ENCODE measurements at regions not wholly inside any gene's neighbourhood (a gene's known extent, or its start where the extent isn't known, plus 50 kb on each side); places are given as distances from the start of the nearest gene placed in this dataset.

DNA sequence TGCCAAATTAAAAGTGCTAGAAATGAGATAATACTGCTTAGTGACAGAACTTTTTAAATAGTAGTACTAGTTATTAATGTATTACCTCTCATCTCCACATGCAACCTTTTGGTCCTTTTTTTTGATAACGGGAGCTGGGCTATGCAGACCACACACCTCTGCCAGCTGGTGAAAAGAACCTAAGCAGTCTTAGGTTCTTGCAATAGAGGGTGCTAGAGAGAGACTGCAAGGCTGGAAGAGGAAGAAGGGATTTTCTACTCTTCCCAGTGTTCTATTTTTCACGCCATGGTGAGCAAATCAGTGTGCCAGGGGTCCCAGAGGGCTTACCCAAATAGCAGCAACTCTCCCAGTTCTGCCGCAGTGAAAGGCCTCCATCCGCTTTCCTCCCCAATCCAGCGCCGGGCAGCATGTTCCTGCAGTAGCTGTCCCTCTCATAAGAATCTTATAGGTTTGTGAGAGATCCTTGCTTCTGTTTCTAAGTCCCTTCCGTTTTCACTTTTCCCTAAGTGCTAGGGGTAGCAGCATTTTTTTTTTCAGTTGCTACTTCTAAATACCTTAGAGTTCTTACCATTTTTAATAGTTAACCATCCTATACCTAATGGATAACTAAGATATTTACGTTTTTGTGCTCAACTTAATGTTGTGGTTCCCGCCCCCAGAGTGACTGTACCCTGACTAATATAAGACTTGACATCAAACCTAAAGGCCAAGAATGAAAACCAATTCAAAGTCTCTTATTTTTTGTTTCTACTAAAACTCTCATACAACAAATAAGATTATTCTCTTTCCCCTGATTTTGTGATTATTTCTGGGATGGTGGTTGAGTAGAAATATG lies 69.4 kb upstream of the UBE2E3 start:
- ATAC-seq (no peak), DNase-seq (no peak)
- Histone ChIP-seq H3K9me3 (ENCODE audit: control insufficient read depth, insufficient read depth, low read length) (no peaks in the 10 kb centered on the region), H3K4me1 (ENCODE audit: control insufficient read depth, insufficient read depth, low read length) (no peaks in the 10 kb centered on the region), H3K36me3 (ENCODE audit: control insufficient read depth, insufficient read depth, low read length) (no peaks in the 10 kb centered on the region), H3K27me3 (ENCODE audit: control insufficient read depth, insufficient read depth, low read length) (no peaks in the 10 kb centered on the region), H3K4me3 (ENCODE audit: low read length) (no peak overlapping the region), H3K27ac (ENCODE audit: low read length) (no peak overlapping the region)
- Mint-ChIP-seq H3K4me1 (no peaks in the 10 kb centered on the region), H3K36me3 (no peaks in the 10 kb centered on the region), H3K27ac (no peak overlapping the region), H3K9me3 (no peaks in the 10 kb centered on the region), H3K4me3 (no peak overlapping the region), H3K27me3 (ENCODE audit: low read depth in 2 of 2) (peaks cover 13 to 24% of the 10 kb centered on the region in 2 donors)
- WGBS (ENCODE audit: insufficient coverage): 97% methylated on average over 9 of the region's 9 CpGs
- TF ChIP-seq, protein P1, sequence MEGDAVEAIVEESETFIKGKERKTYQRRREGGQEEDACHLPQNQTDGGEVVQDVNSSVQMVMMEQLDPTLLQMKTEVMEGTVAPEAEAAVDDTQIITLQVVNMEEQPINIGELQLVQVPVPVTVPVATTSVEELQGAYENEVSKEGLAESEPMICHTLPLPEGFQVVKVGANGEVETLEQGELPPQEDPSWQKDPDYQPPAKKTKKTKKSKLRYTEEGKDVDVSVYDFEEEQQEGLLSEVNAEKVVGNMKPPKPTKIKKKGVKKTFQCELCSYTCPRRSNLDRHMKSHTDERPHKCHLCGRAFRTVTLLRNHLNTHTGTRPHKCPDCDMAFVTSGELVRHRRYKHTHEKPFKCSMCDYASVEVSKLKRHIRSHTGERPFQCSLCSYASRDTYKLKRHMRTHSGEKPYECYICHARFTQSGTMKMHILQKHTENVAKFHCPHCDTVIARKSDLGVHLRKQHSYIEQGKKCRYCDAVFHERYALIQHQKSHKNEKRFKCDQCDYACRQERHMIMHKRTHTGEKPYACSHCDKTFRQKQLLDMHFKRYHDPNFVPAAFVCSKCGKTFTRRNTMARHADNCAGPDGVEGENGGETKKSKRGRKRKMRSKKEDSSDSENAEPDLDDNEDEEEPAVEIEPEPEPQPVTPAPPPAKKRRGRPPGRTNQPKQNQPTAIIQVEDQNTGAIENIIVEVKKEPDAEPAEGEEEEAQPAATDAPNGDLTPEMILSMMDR (IDR thresholded peaks at IDR 0.05): no peak
- intact Hi-C loops (cut with micrococcal nuclease): no loop called here

DNA sequence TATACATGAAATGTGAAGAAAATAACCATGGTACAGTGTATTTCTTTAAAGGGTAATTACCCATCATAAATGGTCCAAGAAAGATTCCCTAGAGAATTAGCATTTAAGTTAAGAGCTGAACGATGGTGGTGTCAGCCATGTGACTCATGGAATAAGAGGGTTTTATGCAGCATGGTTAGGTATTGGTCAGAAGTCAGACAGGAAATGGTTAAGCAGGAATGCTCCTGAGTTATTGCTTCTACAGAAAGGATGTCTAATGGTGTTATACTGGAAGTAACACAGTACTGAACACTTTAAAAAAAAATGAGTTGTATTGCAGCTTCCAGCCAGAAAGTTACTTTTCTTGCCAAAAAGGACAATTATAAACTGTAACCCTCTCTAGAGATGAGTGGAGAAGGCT lies 72.7 kb upstream of the UBE2E3 start:
- TF ChIP-seq, protein P1 (IDR thresholded peaks at IDR 0.05): no peak
- no peaks in the 10 kb centered on the region for H3K9me3 Mint-ChIP-seq
- no peak overlapping the region for H3K27ac Mint-ChIP-seq
- H3K4me1 ChIP-seq (ENCODE audit: control insufficient read depth, insufficient read depth, low read length): no peaks in the 10 kb centered on the region
- ATAC-seq (no peak), DNase-seq (no peak)
- peaks cover 3% of the 10 kb centered on the region for H3K27me3 ChIP-seq (ENCODE audit: control insufficient read depth, insufficient read depth, low read length)
- 86% methylated on average over 1 of the region's 1 CpG for WGBS (ENCODE audit: insufficient coverage)
- no peaks in the 10 kb centered on the region for H3K4me1 Mint-ChIP-seq
- no peaks in the 10 kb centered on the region for H3K36me3 ChIP-seq (ENCODE audit: control insufficient read depth, insufficient read depth, low read length)
- intact Hi-C loops (cut with micrococcal nuclease): no loop called here
- no peak overlapping the region for H3K4me3 ChIP-seq (ENCODE audit: low read length)
- no peak overlapping the region for H3K27ac ChIP-seq (ENCODE audit: low read length)
- H3K9me3 ChIP-seq (ENCODE audit: control insufficient read depth, insufficient read depth, low read length): no peaks in the 10 kb centered on the region
- H3K4me3 Mint-ChIP-seq: no peak overlapping the region
- H3K36me3 Mint-ChIP-seq: no peaks in the 10 kb centered on the region
- H3K27me3 Mint-ChIP-seq (ENCODE audit: low read depth in 2 of 2): peaks cover 8 to 14% of the 10 kb centered on the region in 2 donors

DNA sequence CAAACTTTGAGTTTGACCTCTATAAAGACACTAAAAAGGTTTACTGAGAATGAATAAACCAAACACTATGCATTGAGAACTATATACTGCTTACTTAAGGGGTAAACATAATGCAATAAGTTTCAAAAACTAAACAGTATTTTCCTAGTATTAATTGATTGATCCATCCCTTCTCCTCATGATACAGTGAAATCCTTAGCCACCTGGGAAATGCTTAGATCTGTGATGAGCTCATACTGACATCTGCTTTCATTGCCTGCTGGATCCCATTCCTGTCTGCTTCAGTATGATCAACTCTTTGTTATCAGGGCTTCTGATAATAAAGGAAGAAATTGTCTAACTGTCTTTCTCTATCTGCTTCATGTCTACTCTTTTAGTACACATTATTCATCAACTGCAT lies 74.9 kb upstream of the UBE2E3 start:
- Mint-ChIP-seq H3K9me3 (no peaks in the 10 kb centered on the region), H3K27ac (no peak overlapping the region), H3K36me3 (no peaks in the 10 kb centered on the region), H3K27me3 (ENCODE audit: low read depth in 2 of 2) (peaks cover 5 to 12% of the 10 kb centered on the region in 2 donors), H3K4me1 (no peaks in the 10 kb centered on the region), H3K4me3 (no peak overlapping the region)
- intact Hi-C loops (cut with micrococcal nuclease): no loop called here
- no peak overlapping the region for H3K4me3 ChIP-seq (ENCODE audit: low read length)
- peaks cover 3% of the 10 kb centered on the region for H3K27me3 ChIP-seq (ENCODE audit: control insufficient read depth, insufficient read depth, low read length)
- H3K27ac ChIP-seq (ENCODE audit: low read length): no peak overlapping the region
- DNase-seq (no peak), ATAC-seq (no peak)
- H3K9me3 ChIP-seq (ENCODE audit: control insufficient read depth, insufficient read depth, low read length): no peaks in the 10 kb centered on the region
- H3K36me3 ChIP-seq (ENCODE audit: control insufficient read depth, insufficient read depth, low read length): no peaks in the 10 kb centered on the region
- TF ChIP-seq, protein P1 (IDR thresholded peaks at IDR 0.05): no peak
- H3K4me1 ChIP-seq (ENCODE audit: control insufficient read depth, insufficient read depth, low read length): no peaks in the 10 kb centered on the region

DNA sequence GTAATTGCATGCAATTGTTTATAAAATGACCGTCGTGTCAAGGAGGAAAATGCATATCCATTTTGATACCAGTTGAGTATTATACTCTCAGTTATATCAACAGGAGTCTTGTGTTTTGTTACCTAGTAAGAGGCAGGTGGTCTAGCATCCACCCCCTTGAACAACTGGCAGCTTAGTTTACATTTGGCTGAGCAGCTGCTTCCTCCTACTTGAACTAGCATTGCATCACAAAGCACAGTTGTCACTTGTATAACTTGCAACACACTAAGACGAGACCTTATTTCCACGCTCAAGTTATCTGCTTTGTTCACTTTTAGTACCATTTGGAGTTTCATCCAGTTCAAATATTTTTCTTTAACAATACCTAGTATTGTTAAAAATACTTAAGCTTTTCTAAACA lies 75.4 kb upstream of the UBE2E3 start:
- Mint-ChIP-seq H3K36me3 (no peaks in the 10 kb centered on the region), H3K9me3 (no peaks in the 10 kb centered on the region), H3K4me3 (no peak overlapping the region), H3K4me1 (no peaks in the 10 kb centered on the region), H3K27me3 (ENCODE audit: low read depth in 2 of 2) (peaks cover 5 to 12% of the 10 kb centered on the region in 2 donors), H3K27ac (no peak overlapping the region)
- 68% methylated on average over 2 of the region's 4 CpGs for WGBS (ENCODE audit: insufficient coverage)
- Histone ChIP-seq H3K27ac (ENCODE audit: low read length) (no peak overlapping the region), H3K27me3 (ENCODE audit: control insufficient read depth, insufficient read depth, low read length) (peaks cover 3% of the 10 kb centered on the region), H3K4me3 (ENCODE audit: low read length) (no peak overlapping the region), H3K9me3 (ENCODE audit: control insufficient read depth, insufficient read depth, low read length) (no peaks in the 10 kb centered on the region), H3K36me3 (ENCODE audit: control insufficient read depth, insufficient read depth, low read length) (no peaks in the 10 kb centered on the region), H3K4me1 (ENCODE audit: control insufficient read depth, insufficient read depth, low read length) (no peaks in the 10 kb centered on the region)
- no peak for DNase-seq
- no peak for ATAC-seq
- intact Hi-C loops (cut with micrococcal nuclease): no loop called here
- TF ChIP-seq, protein P1 (IDR thresholded peaks at IDR 0.05): no peak

Measured in natural killer cell (primary cell).